Left hindlimb (tissue), 1 donor: ENCODE measurements at regions not wholly inside any gene's neighbourhood (a gene's known extent, or its start where the extent isn't known, plus 50 kb on each side); places are given as distances from the start of the nearest gene placed in this dataset.

Source experiments
- DNase-seq: peaks from one replicate; pipeline ENCODE4 v3.0.0-alpha.2; 2018

GRCh38 chr3:3628676-3629328, 170.4 kb upstream of the LRRN1 start:
- no peak for DNase-seq

DNA sequence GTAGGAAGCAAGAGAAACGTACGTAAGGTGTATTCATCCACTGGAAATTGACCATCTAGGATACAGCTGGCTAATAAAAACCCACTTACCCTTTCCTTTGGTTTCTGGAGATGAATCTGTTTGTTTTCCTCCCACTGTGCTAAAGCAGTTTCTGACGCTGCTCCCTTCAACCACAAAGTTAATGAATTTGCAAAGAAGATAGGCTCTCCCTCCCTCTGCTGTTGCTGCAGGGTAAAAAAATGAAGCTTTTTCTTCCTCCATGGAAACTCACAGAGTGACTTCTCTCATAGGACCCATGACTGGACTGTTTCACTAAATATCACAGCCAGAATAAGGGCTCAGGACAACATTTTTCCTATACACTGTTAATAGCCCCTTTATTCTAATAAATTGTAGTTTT, 172.1 kb upstream of the LRRN1 start:
- DNase-seq = no peak

GRCh38 chr3:3625544-3626271, 173.5 kb upstream of the LRRN1 start:
- no peak for DNase-seq

GRCh38 chr3:3619815-3620214, 179.4 kb upstream of the LRRN1 start:
- no peak for DNase-seq

GRCh38 chr3:3618623-3619022, 180.6 kb upstream of the LRRN1 start:
- no peak for DNase-seq

DNA sequence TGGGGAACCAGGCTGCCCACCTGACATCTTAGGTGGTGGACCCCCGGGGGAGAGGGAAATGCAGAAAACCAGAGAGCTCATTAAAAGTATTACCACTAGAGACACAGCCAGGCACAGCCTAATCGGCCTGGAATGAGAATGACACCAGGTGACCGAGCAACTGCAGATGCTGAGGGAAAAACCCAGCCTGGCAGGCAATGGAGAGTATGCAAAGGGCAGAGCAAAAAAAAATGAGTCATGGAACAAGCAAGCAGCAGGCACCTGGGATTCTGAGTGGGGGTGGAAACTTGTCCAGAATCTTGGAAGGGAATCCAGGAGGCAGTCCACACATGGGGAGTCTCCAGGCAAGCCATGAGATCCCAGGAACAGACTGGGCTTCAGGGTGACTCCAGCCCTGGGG, 183.7 kb upstream of the LRRN1 start:
- no peak for DNase-seq

GRCh38 chr3:3610581-3611298, 188.5 kb upstream of the LRRN1 start:
- DNase-seq = no peak

- no peak for DNase-seq
These were observed 192.9 kb upstream of the LRRN1 start for GRCh38 chr3:3606321-3606720.

DNA sequence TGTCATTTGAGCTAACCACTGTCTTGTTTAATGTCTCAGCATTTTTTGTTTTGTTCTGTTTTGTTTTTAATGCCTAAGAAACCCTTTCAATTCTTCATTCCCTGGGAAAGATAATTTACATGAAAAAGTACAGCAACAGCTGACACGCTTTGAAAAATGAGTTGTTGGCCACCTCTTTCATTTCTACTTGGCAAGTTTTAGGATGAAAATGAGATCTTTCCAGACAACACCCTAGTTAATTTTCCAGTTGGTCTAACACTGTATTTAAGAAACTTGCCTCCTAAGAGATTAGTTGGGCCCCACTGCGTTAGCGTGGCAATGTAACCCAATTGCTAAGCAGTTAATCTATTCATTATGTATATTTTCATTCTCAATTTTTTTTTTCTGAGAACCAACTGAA, 194.0 kb upstream of the LRRN1 start:
- DNase-seq = no peak

DNA sequence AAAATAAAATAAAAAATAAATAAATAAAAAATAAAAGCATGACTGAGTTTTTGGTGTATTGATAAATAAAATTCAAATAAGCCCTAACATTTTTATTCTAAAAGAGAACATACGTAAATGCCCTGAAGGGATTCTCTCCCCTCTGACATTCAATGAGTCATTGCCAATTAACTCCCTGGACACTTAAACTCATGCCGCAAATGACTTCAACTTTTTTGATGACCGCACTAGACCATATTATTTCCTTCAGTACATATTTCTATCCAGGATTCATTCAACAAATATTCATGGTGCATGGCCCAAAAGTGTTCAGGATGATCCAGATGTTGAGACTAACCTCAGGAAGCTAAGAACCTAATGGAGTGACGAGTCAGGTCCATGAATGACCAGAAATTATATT, 195.9 kb upstream of the LRRN1 start:
- no peak for DNase-seq

- DNase-seq = no peak
These were observed 198.4 kb upstream of the LRRN1 start for GRCh38 chr3:3600665-3601340.

- DNase-seq = no peak
These were observed 200.2 kb upstream of the LRRN1 start for GRCh38 chr3:3599016-3599415.

DNA sequence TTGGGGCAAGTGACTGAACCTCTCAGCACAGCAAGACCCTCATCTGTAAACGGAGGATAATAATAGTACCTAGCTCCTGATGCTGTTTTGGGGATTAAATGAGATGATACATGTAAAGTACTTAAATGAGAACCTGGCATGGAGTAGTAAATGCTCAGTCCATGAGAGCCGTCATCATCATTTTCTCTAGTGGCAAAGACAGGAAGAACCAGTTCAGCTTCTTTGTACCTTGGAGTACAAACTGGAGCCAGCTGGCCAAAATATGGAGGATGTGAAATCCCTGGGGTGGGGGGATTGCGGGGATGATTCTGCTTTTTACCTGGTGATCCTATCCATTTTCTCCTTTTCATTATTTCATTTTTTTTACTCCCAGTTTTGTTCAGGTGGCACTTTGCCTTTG, 204.2 kb upstream of the LRRN1 start:
- no peak for DNase-seq

- no peak for DNase-seq
These were observed 209.5 kb upstream of the LRRN1 start for GRCh38 chr3:3589715-3590130.

DNA sequence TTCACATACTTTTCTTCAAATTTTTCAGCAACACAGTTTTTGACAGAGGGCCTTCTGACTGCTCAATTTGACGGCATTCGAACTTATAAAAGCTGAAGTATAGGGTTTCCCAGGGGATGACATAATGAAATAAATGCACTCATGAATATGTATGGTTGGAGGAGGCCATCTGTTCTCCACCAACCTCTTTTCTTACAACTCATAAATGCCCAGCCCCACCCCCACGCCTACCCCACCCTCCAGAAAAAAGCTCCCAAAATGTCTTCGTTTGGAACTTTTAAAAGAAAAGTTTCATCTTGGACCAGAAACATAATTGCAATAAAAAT, 211.6 kb upstream of the LRRN1 start:
- DNase-seq = no peak

DNA sequence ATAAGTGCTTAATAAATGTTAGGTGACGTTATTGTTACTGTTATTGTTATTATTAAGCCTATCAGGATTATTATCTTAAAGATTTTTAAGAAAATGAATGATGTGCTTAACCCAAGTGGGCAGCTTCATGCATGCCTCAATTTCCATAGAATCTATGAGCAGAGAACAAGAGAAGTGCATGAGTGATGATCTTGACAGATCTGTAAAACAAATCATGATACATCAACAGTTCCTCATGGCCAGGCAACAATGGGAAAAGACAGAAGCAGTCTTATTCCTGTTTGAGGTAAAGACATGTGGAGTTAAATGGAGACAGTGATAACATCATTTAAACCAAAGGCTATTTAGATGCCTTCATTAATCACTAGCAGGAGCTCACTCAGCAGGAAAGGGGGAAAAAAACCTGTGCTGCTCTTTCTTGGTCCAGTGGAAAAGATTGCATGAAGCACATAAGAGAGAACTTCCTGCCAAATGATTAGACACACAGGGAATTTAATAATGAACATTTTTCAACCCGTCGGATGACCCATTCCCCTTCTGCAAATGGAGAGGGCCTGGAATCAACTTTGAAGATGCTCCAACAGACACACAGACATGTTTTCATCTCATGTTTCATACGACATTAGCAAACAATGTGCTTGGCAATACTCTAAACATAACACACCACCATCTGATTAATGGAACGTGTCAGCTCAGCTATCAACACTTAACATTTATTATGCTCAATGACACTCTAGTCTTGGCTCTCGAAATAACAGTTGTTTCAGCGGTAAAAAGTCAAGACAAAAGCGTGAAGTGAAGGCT, 212.2 kb upstream of the LRRN1 start:
- DNase-seq = no peak

- DNase-seq = no peak
These were observed 212.9 kb upstream of the LRRN1 start for GRCh38 chr3:3586336-3586735.

DNA sequence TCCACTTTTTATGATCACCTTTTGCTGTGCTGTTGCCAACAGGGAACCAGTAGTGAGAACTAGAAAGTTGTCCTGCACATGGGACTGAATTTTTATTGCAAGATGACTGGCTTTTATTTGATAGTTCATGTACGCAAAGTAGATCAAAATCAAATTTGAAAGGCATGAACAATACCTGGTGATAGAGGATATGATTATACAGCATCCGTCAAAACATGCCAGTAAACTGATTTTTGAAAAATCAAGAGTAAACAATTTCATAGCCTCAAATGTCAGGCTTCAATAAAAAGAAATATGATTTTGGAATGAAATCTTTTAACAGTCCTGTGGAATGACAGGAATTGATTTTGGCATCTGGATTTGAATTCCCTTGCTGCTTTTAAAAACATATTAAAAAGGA, 219.6 kb upstream of the LRRN1 start:
- no peak for DNase-seq

DNA sequence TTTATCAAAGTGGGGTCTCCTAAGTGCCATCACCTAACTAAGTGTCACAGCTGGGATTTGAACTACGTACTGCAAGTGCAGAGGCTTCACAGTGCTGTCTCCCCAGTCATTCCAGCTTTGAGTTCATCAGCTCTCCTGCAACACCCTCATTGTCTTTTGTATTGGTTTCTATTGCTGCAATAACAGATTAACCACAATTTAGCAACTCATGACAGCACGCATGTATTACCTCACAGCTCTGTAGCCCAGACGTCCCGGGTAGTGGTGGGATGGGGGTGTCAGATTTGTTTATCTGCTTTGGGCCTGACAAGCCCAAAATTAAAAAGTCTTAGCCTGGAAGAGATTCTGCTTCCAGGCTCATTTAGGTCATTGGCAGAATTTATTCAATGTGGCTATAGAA, 220.5 kb upstream of the LRRN1 start:
- no peak for DNase-seq

DNA sequence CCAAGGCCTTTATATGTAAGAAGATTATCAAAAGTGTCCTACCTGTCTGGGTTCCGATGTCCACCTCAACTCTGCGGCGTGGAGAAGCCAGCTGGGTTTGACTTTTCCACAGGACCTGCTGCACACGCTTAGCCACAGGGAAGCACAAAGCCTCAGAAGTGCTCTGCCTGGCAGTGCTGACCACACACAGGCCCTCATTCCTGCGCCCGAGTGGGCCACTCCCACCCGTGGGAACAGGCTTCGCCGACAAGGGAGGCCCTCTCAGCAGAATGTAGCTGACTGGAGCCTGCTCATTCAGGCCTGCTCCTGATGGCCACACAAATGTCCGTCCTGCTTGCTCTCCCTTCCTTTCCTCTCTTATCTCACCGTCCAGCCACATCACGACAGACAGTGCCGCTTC, 221.4 kb upstream of the LRRN1 start:
- DNase-seq = no peak

GRCh38 chr3:3573341-3573740, 225.9 kb upstream of the LRRN1 start:
- DNase-seq = no peak

GRCh38 chr3:3560591-3561311, 238.5 kb upstream of the LRRN1 start:
- no peak for DNase-seq
